ENCODE measurements at regions not wholly inside any gene's neighbourhood (a gene's known extent, or its start where the extent isn't known, plus 50 kb on each side); places are given as distances from the start of the nearest gene placed in this dataset.
"Not testable (repeated sequence)": the region's sequence is repeated elsewhere in the genome, so short reads cannot be mapped to it uniquely, and the experiment has no call there.

DNA sequence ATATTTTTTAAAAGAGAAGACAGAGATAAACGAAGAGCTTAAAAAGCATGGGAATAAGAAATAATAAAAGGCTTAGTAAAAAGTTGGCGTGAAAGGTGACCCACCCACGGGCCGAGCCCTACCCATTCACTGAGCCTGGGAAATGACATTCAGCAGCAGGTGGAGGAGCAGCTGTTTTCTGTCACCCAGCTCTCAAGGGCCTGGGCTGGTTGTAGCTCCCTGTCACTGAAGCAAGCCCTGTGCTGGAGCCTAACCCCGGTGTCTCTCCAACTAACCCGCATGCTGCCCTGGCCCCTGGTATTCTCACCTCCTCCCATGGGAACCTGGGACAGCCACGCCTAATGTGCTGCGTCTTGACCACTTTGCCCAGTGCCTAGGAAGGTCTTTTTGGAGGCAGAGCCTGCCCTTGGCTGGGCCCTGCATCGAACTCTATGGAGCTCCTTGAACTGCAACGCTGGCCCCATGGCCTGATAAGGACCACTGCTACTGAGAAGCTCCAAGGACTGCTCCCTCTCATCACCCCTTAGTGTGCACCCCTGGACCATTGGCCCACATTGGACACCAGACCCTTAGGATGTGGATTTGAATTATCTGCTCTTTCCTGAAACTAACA lies 68.8 kb upstream of the IYD start:
- DNase-seq = peak; percentile 73 to 82 (median 76)

GRCh38 chr6:150301846-150302519 lies 66.8 kb upstream of the IYD start:
- DNase-seq = no peak

GRCh38 chr6:150302520-150303176 lies 66.2 kb upstream of the IYD start:
- DNase-seq = no peak

DNA sequence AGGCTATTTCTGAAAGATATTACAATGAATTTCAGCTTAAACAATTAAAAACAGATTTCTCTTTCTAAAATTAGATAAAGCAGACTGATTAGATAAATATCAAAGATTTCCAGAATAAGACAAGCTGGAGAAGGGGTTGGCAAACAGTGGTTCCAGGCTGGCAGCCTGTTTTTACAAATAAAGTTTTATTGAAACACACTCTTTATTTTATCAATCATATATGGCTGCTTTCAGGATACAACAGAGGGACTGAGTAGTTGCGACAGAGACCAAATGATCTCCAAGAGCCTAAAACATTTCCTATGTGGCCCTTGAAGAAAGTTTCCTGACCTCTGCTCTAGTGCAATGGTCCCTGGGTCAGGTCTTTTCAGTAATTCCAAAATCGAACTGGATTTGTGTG lies 65.6 kb upstream of the IYD start:
- no peak for DNase-seq

- DNase-seq = no peak
These were observed 64.4 kb upstream of the IYD start for GRCh38 chr6:150304429-150304828.

- no peak for DNase-seq
These were observed 62.5 kb upstream of the IYD start for GRCh38 chr6:150306290-150306689.

DNA sequence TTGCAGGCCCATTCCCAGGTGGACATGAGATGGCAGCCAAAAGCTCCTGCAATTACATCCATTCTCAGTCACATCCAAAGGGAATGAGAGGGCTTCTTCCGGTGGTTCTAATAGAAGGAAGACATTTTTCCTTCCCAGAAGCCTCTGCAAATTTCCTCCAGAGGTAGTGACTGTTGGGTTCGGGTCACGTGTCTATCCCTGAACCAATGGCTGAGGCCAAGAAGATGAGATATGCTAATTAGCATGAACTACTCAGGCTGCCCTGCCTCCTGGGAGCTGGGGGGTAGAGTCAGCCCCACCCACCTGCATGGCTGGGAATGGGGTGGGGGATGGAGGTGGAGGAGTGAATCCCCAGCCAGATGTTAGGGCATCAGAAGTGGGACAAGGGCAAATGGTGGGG lies 61.3 kb upstream of the IYD start:
- no peak for DNase-seq

GRCh38 chr6:150308812-150309645 lies 59.8 kb upstream of the IYD start:
- DNase-seq = no peak

GRCh38 chr6:150310539-150310938 lies 58.3 kb upstream of the IYD start:
- no peak for DNase-seq

GRCh38 chr6:150311149-150311944 lies 57.5 kb upstream of the IYD start:
- not testable (repeated sequence) for DNase-seq

DNA sequence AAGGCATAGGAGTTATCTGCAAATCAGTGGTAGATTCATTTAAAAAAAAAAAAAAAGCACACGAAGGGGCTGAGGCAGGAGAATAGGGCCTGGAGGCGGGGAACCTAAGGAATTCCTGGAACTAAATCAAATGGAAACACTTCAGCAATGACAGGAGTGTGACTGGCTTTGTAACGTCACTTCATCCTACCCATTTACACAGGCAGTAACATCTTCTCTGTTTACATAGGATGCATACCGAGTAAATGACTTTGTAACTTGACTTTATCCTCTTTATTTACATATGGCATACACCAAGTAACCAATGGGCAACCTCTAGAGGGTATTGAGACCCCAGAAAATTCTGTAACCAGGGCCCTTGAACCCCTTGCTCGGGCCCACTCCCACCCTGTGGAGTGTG lies 56.4 kb upstream of the IYD start:
- DNase-seq = no peak

DNA sequence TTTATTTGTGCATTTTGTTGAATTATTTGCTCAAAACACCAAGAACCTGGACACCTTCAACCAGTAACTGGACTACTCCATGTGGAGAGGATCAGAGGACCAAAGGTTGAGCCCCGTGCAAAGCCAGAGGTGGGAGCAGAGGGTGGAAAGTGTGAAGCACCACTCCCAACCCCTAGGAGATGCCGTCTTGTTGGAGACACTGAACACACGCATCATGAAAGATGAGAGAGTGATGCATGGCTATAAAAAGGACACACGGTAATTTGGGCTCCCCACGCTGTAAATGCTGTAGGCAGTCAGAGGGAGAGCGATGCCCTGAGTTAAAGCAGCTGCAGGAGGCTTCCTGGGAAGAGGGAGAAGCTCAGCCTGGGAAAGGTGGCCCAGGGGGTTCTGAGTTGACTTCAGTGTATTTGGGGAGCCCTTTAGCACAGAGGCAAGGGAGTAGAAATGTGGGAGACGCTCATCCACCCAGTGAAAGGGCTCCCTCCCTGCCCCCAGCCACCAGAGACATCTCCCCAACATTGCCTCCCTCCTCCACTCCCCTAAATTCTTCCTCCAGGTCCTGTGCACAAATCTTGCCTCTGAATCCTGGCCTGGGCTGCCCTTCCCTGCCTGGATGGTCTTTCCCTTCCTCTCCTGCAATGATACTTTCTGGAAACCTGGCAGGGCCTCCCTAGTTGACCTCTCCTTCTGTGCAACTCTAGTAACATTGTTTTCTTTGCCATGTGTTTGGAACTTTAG lies 55.8 kb upstream of the IYD start:
- no peak for DNase-seq

DNA sequence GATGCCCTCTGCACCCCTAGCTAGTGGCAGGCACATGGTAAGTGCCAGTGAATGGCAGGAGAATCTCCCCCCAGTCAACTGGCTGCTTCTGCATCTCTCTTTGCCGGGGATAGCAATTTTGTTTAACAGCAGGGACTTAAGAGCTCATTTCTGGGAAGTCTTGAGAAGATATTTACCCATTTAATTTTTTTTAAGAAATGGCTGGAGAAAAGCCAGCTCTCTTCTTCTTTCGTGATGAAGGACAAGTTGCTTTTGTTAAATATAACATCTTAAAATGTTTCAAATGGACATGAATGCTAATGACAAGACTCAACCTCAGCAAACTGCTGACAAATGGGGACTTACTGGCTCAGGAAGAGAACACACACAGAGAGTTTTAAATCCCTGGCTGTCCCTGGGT lies 55.0 kb upstream of the IYD start:
- DNase-seq = no peak

GRCh38 chr6:150314230-150315188 lies 54.3 kb upstream of the IYD start:
- DNase-seq = peak in 1 of 3 donors; percentile 62

DNA sequence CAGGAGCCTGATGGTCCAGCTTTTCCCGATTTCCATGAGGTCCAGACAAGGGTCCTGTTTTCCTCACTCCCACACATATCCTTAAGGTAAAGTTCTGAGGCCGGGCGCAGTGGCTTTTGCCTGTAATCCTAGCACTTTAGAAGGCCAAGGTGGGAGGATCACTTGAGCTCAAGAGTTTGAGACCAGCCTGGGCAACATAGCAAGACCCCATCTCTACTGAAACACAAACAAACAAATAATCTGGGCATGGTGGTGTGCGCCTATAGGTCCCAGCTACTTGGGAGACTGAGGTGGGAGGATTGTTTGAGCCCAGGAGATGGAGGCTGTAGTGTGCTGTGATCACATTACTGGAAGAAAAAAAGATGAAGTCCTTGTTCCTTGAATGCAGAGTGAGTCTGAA lies 53.2 kb upstream of the IYD start:
- no peak for DNase-seq

DNA sequence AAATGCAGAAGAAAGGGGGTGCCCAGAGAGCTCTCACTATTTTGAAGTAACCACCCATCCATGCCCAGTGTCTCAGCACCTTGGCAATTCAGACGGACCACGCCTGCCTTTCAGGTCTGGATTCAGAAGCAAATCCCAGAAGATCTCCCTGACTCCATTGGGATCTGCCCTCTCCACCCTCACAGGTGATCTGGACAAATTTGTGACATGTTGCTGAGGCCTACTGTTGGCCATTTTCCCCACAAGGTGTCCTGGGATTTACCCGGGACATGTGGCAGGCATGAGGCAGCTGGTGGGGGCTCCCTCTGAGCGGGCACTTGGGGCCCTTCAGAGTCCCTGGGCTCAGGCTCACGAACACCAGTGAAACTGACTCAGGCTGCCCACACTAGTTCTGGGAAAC lies 51.9 kb upstream of the IYD start:
- no peak for DNase-seq

Measured in muscle of back (tissue), 3 donors.